H1 (cell line): ENCODE measurements at regions not wholly inside any gene's neighbourhood (a gene's known extent, or its start where the extent isn't known, plus 50 kb on each side); places are given as distances from the start of the nearest gene placed in this dataset.

ENCODE experiments used
- CTCF ChIA-PET: fragments of 300-600 bp; sonication (Branson Sonifier 250); formaldehyde crosslinking; loops from one replicate; lab custom pipeline; 2021; ENCODE audit not compliant: partially characterized antibody; lab: Charles Lee
- POLR2A ChIA-PET: fragments of 300-600 bp; sonication (Branson Sonifier 250); formaldehyde crosslinking; loops from one replicate; lab custom pipeline; 2021; ENCODE audit warnings: inconsistent platforms; ENCODE audit not compliant: partially characterized antibody; lab: Charles Lee
- DNase-seq, 2 experiments: peaks; one replicate each; pipeline versions ENCODE4 v3.0.0 to v3.0.0-alpha.2; 2010 to 2022; ENCODE audit warnings: low spot score in 2 of 2, low read depth in 1 of 2, mixed read lengths in 1 of 2
- FAIRE-seq: peaks from 2 replicates; lab custom pipeline; 2011; peaks lifted over from hg19 to GRCh38; lab: Jason Lieb, UNC
- H2AFZ ChIP-seq: 2 replicates; pipeline ENCODE4 v1.8.1; 2012; ENCODE audit warnings: low read length, inconsistent platforms
- H2AK5ac ChIP-seq: 2 replicates; pipeline ENCODE4 v1.6.1; 2013; ENCODE audit warnings: low read depth, low read length
- H2BK120ac ChIP-seq: replicated peaks from 2 replicates; pipeline ENCODE3; 2013; ENCODE audit warnings: low read depth, low read length, inconsistent platforms
- H2BK12ac ChIP-seq: 2 replicates; pipeline ENCODE4 v1.6.1; 2013; ENCODE audit warnings: low read depth, low read length
- H2BK15ac ChIP-seq: 2 replicates; pipeline ENCODE4 v1.6.1; 2013; ENCODE audit warnings: low read length
- H2BK20ac ChIP-seq: 2 replicates; pipeline ENCODE4 v1.6.1; 2013; ENCODE audit warnings: low read length
- H2BK5ac ChIP-seq: 2 replicates; pipeline ENCODE4 v1.6.1; 2013; ENCODE audit warnings: low read depth, low read length
- H3K14ac ChIP-seq: 2 replicates; pipeline ENCODE4 v1.6.1; 2013; ENCODE audit warnings: inconsistent platforms; ENCODE audit not compliant: insufficient read length
- H3K18ac ChIP-seq: 2 replicates; pipeline ENCODE4 v1.6.1; 2013; ENCODE audit warnings: low read length; ENCODE audit errors: extremely low read depth
- H3K23ac ChIP-seq: 2 replicates; pipeline ENCODE4 v1.6.1; 2013; ENCODE audit warnings: inconsistent platforms; ENCODE audit not compliant: insufficient read length
- H3K23me2 ChIP-seq: 2 replicates; pipeline ENCODE4 v1.6.1; 2013; ENCODE audit warnings: low read depth, low read length
- H3K27ac ChIP-seq: 2 replicates; pipeline ENCODE4 v1.6.1; 2011; ENCODE audit warnings: low read depth, low read length, inconsistent platforms
- H3K27me3 ChIP-seq, 4 experiments: replicated peaks in 1 of 4; 1 replicate in 1 of 4; 2 replicates in 3 of 4; pipeline versions ENCODE4 v1.6.1 to v1.8.1; 2011 to 2013; ENCODE audit warnings: low read length in 3 of 4, mild to moderate bottlenecking in 3 of 4, inconsistent platforms in 2 of 4, mixed read lengths in 2 of 4, moderate library complexity in 1 of 4; ENCODE audit not compliant: control insufficient read depth in 3 of 4, insufficient read depth in 3 of 4; ENCODE audit errors: extremely low read depth in 1 of 4
- H3K36me3 ChIP-seq, 4 experiments: 2 replicates each; pipeline versions ENCODE4 v1.6.1 to v1.8.1; 2011 to 2013; ENCODE audit warnings: mild to moderate bottlenecking in 4 of 4, low read length in 3 of 4, moderate library complexity in 2 of 4, control low read depth in 1 of 4, inconsistent platforms in 1 of 4; ENCODE audit not compliant: insufficient read depth in 4 of 4, control insufficient read depth in 2 of 4
- H3K4ac ChIP-seq: replicated peaks from 2 replicates; pipeline ENCODE3; 2013; ENCODE audit warnings: low read length, low read depth, mixed read lengths, inconsistent platforms; ENCODE audit not compliant: insufficient read length
- H3K4me1 ChIP-seq, 4 experiments: replicated peaks in 1 of 4; 1 replicate in 1 of 4; 2 replicates in 3 of 4; pipeline versions ENCODE4 v1.6.1 to v1.8.1; 2011 to 2013; ENCODE audit warnings: low read length in 3 of 4, inconsistent platforms in 2 of 4, mixed read lengths in 1 of 4; ENCODE audit not compliant: insufficient read depth in 4 of 4, control insufficient read depth in 3 of 4
- H3K4me2 ChIP-seq, 2 experiments: 2 replicates each; pipeline versions ENCODE4 v1.6.1 to v1.8.1; 2011 to 2013; ENCODE audit warnings: low read depth in 2 of 2, low read length in 2 of 2, control low read depth in 1 of 2, inconsistent platforms in 1 of 2, mild to moderate bottlenecking in 1 of 2; ENCODE audit not compliant: insufficient read depth in 1 of 2
- H3K4me3 ChIP-seq, 4 experiments: fragments of 200-600, 300-600 bp in 1 of 4; sonication (generic), shearing (Covaris generic), sonication (Bioruptor Twin) in 1 of 4; 2 replicates each; pipeline versions ENCODE4 v1.5.1 to v1.8.1; 2011 to 2016; ENCODE audit warnings: low read length in 4 of 4, low read depth in 3 of 4, control low read depth in 2 of 4, inconsistent platforms in 2 of 4, mild to moderate bottlenecking in 2 of 4, mixed read lengths in 1 of 4, moderate library complexity in 1 of 4; ENCODE audit not compliant: insufficient read depth in 2 of 4; ENCODE audit errors: extremely low read depth in 1 of 4
- H3K56ac ChIP-seq: replicated peaks from 2 replicates; pipeline ENCODE3; 2013; ENCODE audit warnings: low read depth, mild to moderate bottlenecking, mixed read lengths, low read length, inconsistent platforms; ENCODE audit not compliant: insufficient read length
- H3K79me1 ChIP-seq: 2 replicates; pipeline ENCODE4 v1.6.1; 2013; ENCODE audit warnings: low read depth, low read length, control low read depth
- H3K79me2 ChIP-seq, 2 experiments: 2 replicates each; pipeline versions ENCODE4 v1.6.1 to v1.8.1; 2012 to 2013; ENCODE audit warnings: low read length in 2 of 2, mild to moderate bottlenecking in 2 of 2, inconsistent platforms in 1 of 2; ENCODE audit not compliant: insufficient read depth in 2 of 2, control insufficient read depth in 1 of 2
- H3K9ac ChIP-seq, 4 experiments: replicated peaks in 1 of 4; 1 replicate in 1 of 4; 2 replicates in 3 of 4; pipeline versions ENCODE4 v1.6.1 to v1.8.1; 2011 to 2013; ENCODE audit warnings: low read depth in 3 of 4, low read length in 3 of 4, control low read depth in 2 of 4, mild to moderate bottlenecking in 2 of 4, moderate library complexity in 2 of 4, inconsistent platforms in 1 of 4; ENCODE audit errors: extremely low read depth in 1 of 4
- H3K9me3 ChIP-seq, 2 experiments: 2 replicates each; pipeline versions ENCODE4 v1.6.1 to v1.8.1; 2012 to 2013; ENCODE audit warnings: mild to moderate bottlenecking in 2 of 2, moderate library complexity in 2 of 2, control low read depth in 1 of 2, inconsistent platforms in 1 of 2, low read depth in 1 of 2, low read length in 1 of 2, mixed read lengths in 1 of 2; ENCODE audit not compliant: insufficient read depth in 2 of 2
- H4K20me1 ChIP-seq, 2 experiments: replicated peaks in 1 of 2; 2 replicates each; pipeline versions ENCODE3 to v1.8.1; 2011 to 2013; ENCODE audit warnings: inconsistent platforms in 2 of 2, low read length in 2 of 2, mild to moderate bottlenecking in 1 of 2; ENCODE audit not compliant: insufficient read depth in 2 of 2, control insufficient read depth in 1 of 2
- H4K5ac ChIP-seq: 2 replicates; pipeline ENCODE4 v1.6.1; 2013; ENCODE audit warnings: low read length, low read depth, mixed read lengths, inconsistent platforms; ENCODE audit not compliant: insufficient read length
- H4K8ac ChIP-seq: 2 replicates; pipeline ENCODE4 v1.8.0; 2013; ENCODE audit warnings: mild to moderate bottlenecking, moderate library complexity, low read length, inconsistent platforms; ENCODE audit not compliant: insufficient read depth; ENCODE audit errors: extremely low read depth
- H4K91ac ChIP-seq: replicated peaks from 2 replicates; pipeline ENCODE3; 2013; ENCODE audit warnings: low read length, mixed read lengths, inconsistent platforms; ENCODE audit not compliant: insufficient read length
- ATF2 ChIP-seq: IDR thresholded peaks from 2 replicates; pipeline ENCODE4 v1.6.1; 2012; ENCODE audit warnings: low read length, inconsistent platforms
- BACH1 ChIP-seq: IDR thresholded peaks from 2 replicates; pipeline ENCODE4 v1.6.1; 2012; ENCODE audit warnings: low read length, improper control_type of control experiment
- CBX5 ChIP-seq: fragments of 300-800, 300-1000 bp; sonication (generic); IDR thresholded peaks from 2 replicates; pipeline ENCODE4 v1.7.1; 2016; ENCODE audit warnings: antibody characterized with exemption, low read length, low read depth
- CREB1 ChIP-seq: IDR thresholded peaks from 2 replicates; pipeline ENCODE4 v1.6.1; 2012; ENCODE audit warnings: inconsistent platforms
- FOSL1 ChIP-seq: IDR thresholded peaks from 2 replicates; pipeline ENCODE4 v1.6.1; 2011; ENCODE audit warnings: mild to moderate bottlenecking, low read depth, low read length, moderate library complexity; ENCODE audit not compliant: insufficient read depth
- HDAC2 ChIP-seq, 2 experiments: fragments of 300-600 bp in 1 of 2; sonication (generic) in 1 of 2; IDR thresholded peaks; 2 replicates each; pipeline ENCODE4 v1.6.1; 2011 to 2012; ENCODE audit warnings: low read depth in 2 of 2, low read length in 2 of 2, mild to moderate bottlenecking in 2 of 2, moderate library complexity in 2 of 2, borderline replicate concordance in 1 of 2, inconsistent platforms in 1 of 2
- JUND ChIP-seq: IDR thresholded peaks from 2 replicates; pipeline ENCODE4 v1.6.1; 2011; ENCODE audit warnings: mild to moderate bottlenecking, improper control_type of control experiment, low read length
- KDM4A ChIP-seq: IDR thresholded peaks from one replicate; pipeline ENCODE4 v1.7.1; 2012; ENCODE audit warnings: low read depth, mild to moderate bottlenecking, moderate library complexity, low read length, inconsistent platforms; ENCODE audit not compliant: severe bottlenecking
- RAD21 ChIP-seq, 2 experiments: IDR thresholded peaks in 1 of 2; conservative IDR thresholded peaks in 1 of 2; 2 replicates each; pipeline ENCODE4 v1.6.1; 2011; ENCODE audit warnings: low read depth in 2 of 2, low read length in 2 of 2, improper control_type of control experiment in 1 of 2, inconsistent platforms in 1 of 2, mild to moderate bottlenecking in 1 of 2, moderate library complexity in 1 of 2
- RBBP5 ChIP-seq: IDR thresholded peaks from 2 replicates; pipeline ENCODE4 v1.7.1; 2012; ENCODE audit warnings: low read depth, mild to moderate bottlenecking, inconsistent platforms, low read length, moderate library complexity, borderline replicate concordance
- RFX5 ChIP-seq: IDR thresholded peaks from 2 replicates; pipeline ENCODE4 v1.6.1; 2011; ENCODE audit warnings: low read depth, low read length, improper control_type of control experiment, borderline replicate concordance
- SAP30 ChIP-seq: fragments of 300-600 bp; sonication (generic); IDR thresholded peaks from 2 replicates; pipeline ENCODE4 v1.7.1; 2012; ENCODE audit warnings: low read length, moderate library complexity, mild to moderate bottlenecking, inconsistent platforms; ENCODE audit not compliant: insufficient read depth, insufficient replicate concordance
- SIX5 ChIP-seq: IDR thresholded peaks from 2 replicates; pipeline ENCODE4 v1.6.1; 2011; ENCODE audit warnings: mild to moderate bottlenecking, low read depth, low read length
- SUZ12 ChIP-seq: fragments of 200-600 bp; sonication (generic); IDR thresholded peaks from 2 replicates; pipeline ENCODE4 v1.6.1; 2012; ENCODE audit warnings: mild to moderate bottlenecking, inconsistent platforms, low read length, moderate library complexity, mixed read lengths

GRCh38 chr16:61374071-61374470, 662.2 kb downstream of the CDH8 start:
- Histone ChIP-seq H4K20me1 (no peaks in the 10 kb centered on the region), H2BK20ac (no peak overlapping the region), H2BK15ac (no peak overlapping the region), H2BK5ac (no peak overlapping the region), H3K4me3 (no peak overlapping the region), H4K91ac (no peak overlapping the region), H3K23ac (no peak overlapping the region), H3K79me1 (no peaks in the 10 kb centered on the region), H3K18ac (no peak overlapping the region), H2AFZ (no peak overlapping the region), H3K27me3 (no peaks in the 10 kb centered on the region), H3K4me2 (no peak overlapping the region), H3K79me2 (no peaks in the 10 kb centered on the region), H2BK120ac (no peak overlapping the region), H3K56ac (no peak overlapping the region), H2BK12ac (no peak overlapping the region), H2AK5ac (no peak overlapping the region), H3K4me1 (no peaks in the 10 kb centered on the region), H4K8ac (no peak overlapping the region), H3K27ac (no peak overlapping the region), H3K36me3 (no peaks in the 10 kb centered on the region), H3K23me2 (no peaks in the 10 kb centered on the region), H3K14ac (no peak overlapping the region), H3K9ac (no peak overlapping the region), H4K5ac (no peak overlapping the region), H3K4ac (no peak overlapping the region), H3K9me3 (no peaks in the 10 kb centered on the region)
- no peak for FAIRE-seq
- POLR2A ChIA-PET, result no interaction called here
- CTCF ChIA-PET, result no interaction called here
- no peak for DNase-seq
- TF ChIP-seq CBX5 (no peak), BACH1 (no peak), FOSL1 (no peak), RBBP5 (no peak), JUND (no peak), SIX5 (no peak), KDM4A (no peak), SAP30 (no peak), SUZ12 (no peak), HDAC2 (IDR thresholded peaks at IDR 0.05; ENCODE audit: borderline replicate concordance in 1 of 2, low read depth in 2 of 2, low read length in 2 of 2) (no peak), RAD21 (IDR thresholded peaks at IDR 0.05 in 1 of 2, conservative IDR thresholded peaks at IDR 0.05 in 1 of 2; ENCODE audit: low read depth in 2 of 2, low read length in 2 of 2) (no peak), ATF2 (no peak), CREB1 (no peak), RFX5 (no peak)
